ENCODE measurements at regions not wholly inside any gene's neighbourhood (a gene's known extent, or its start where the extent isn't known, plus 50 kb on each side); places are given as distances from the start of the nearest gene placed in this dataset.
A peak's percentile ranks its signal among the peaks of the same experiment; 100 is the strongest.
"Not testable (repeated sequence)": the region's sequence is repeated elsewhere in the genome, so short reads cannot be mapped to it uniquely, and the experiment has no call there.

GRCh38 chr21:36247316-36248010 lies 72.5 kb upstream of the MORC3 start:
- no peak for DNase-seq (ENCODE audit: low read depth)

GRCh38 chr21:36249576-36250422 lies 70.2 kb upstream of the MORC3 start:
- DNase-seq (ENCODE audit: low read depth) = no peak

DNA sequence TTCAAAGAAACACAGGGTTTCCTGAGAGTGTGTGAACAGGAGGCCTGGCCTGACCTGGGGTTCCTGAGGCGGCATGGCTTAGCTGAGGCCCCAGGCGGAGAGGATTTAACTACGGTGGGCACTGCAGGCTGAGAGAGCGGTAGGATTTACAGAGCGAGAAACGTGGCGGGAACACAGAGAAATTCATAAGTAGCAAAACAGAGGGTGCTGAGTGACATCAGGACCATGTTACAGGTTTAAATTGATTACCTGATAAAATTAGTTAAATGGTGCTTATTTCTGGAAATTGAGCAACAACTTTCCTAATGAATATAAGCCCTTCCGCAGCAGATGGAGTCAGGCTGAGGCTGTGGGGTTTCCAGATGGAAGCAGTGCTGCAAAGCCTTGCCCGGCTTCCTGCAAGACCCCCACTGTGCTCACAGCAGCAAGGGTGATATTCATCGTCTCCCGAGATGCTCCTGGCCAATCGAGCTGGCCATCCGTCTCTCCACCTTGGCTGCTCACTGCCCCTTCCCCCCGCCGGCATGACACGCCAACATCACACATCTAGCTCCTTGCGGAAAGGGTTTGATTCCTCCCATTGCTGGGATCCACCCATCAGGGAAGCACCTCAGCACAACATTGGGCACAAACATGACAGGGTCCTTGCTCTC lies 69.4 kb upstream of the MORC3 start:
- no peak for DNase-seq (ENCODE audit: low read depth)

DNA sequence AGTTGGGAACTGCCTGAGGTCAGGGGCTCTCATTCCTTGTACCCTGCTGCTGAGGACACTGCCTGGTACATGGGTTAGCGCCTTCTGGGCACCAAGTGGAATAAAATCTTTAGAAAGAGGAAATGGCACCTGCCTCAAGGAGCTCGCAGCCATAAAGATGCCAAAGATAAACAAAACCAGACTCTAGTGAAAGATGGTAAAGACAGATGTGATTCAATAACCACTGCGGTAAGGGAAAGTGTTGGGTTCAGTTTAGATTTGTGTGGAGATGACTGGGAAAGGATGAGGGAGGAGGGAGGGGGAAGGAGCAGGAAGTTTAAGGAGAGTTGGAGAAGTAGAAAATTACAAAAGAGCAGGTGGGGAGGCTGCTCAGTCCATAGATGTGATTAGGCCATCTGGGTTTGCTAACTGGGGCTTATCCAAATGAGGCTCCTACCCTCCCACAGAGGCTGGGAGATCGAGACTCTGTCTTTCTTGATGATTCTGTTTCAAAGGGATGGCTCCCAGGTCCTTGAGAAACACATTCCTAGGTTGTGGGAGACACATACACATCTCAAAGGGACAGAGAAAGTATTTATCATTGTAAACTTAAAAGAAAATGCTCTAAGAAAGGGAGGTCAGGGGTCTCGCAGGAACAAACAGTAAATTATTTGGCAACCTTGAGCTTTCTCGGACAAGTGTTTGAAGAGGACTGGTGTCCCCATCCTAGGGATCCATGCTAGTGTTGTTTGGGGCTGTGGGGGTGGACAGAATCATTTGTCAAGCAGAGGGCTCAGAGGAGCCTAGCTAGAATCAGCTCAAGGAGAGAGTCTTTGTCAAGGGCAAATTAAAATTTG lies 65.7 kb upstream of the MORC3 start:
- DNase-seq (ENCODE audit: low read depth) = no peak

DNA sequence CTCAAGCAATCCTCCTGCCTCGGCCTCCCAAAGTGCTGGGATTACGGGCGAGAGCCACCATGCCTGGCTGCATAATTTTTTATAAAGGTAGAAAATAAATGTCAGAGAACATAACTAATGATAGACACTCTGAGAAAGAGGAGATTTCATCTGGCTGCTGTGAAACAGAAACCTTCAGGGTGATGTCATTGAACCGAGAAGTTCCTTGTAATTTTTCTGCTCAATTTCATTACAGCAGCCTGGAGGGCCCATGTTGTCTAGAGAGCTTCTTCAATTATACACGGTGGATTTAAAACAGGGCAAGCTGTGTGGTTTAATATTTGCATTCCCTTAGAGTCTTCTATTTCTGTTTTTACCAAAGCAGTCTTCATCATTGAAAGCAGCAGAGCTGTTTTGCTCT lies 64.3 kb upstream of the MORC3 start:
- DNase-seq (ENCODE audit: low read depth) = no peak

- DNase-seq (ENCODE audit: low read depth) = no peak
Measured at GRCh38 chr21:36257657-36258056, 62.3 kb upstream of the MORC3 start.

- DNase-seq (ENCODE audit: low read depth) = peak; percentile 8
Measured at GRCh38 chr21:36260030-36260787, 59.8 kb upstream of the MORC3 start.

- DNase-seq (ENCODE audit: low read depth) = no peak
Measured at GRCh38 chr21:36260802-36261201, 59.2 kb upstream of the MORC3 start.

- DNase-seq (ENCODE audit: low read depth) = no peak
Measured at GRCh38 chr21:36261459-36261858, 58.5 kb upstream of the MORC3 start.

GRCh38 chr21:36263797-36264196 lies 56.2 kb upstream of the MORC3 start:
- DNase-seq (ENCODE audit: low read depth) = no peak

- no peak for DNase-seq (ENCODE audit: low read depth)
Measured at GRCh38 chr21:36265431-36265830, 54.6 kb upstream of the MORC3 start.

GRCh38 chr21:36267828-36268227 lies 52.2 kb upstream of the MORC3 start:
- DNase-seq (ENCODE audit: low read depth) = not testable (repeated sequence)

GRCh38 chr21:36268264-36268663 lies 51.7 kb upstream of the MORC3 start:
- not testable (repeated sequence) for DNase-seq (ENCODE audit: low read depth)

All from stimulated activated CD8-positive, alpha-beta memory T cell treated with anti-CD3 and anti-CD28 coated beads, Interleukin-15, amount 100 ng/mL, for 1 hour (primary cell).